Activated T-cell treated with anti-CD3 and anti-CD28 coated beads for 48 hours (primary cell): ENCODE measurements at regions not wholly inside any gene's neighbourhood (a gene's known extent, or its start where the extent isn't known, plus 50 kb on each side); places are given as distances from the start of the nearest gene placed in this dataset.

Source experiments
- DNase-seq: peaks from one replicate; pipeline ENCODE4 v3.0.0-alpha.2; 2020; ENCODE audit warnings: low read depth

DNA sequence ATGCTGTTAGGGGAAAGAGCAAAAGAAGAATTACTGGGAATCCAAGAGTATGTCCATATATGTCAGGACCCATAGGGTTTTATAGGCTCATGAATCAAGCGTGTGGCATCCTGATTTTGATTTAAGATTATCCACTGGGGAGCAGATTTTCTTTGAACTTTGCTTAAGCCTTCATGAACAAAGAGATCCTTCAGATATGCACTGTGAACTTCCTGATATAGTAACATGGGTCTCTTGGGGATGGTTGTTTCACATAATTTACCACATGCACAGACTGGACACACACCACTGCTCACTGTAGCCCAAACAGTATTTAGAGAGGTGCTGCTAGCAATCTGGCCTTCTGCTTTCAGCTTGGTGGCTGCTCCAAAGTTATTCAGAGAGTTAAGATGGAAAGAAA, 200.9 kb upstream of the ZPLD1 start:
- no peak for DNase-seq

DNA sequence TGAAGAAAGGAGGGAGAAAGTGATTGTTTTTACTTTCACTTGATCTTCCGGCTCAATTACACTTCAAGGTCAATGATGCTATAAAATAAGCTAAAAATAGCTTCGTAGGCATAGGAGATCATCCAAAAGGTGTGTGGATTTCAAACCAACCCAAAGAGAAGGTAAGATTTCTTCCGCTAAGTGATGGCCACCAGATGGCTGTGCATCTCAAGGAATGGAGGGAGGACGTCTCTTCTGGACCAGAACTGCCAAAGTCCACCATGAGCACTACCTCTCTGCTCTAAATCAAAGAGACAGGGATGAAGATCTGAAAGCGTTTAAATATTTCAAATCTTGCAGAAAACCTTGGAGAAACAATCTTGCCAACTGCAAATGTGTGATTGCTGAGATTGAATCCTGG, 199.1 kb upstream of the ZPLD1 start:
- DNase-seq: no peak

DNA sequence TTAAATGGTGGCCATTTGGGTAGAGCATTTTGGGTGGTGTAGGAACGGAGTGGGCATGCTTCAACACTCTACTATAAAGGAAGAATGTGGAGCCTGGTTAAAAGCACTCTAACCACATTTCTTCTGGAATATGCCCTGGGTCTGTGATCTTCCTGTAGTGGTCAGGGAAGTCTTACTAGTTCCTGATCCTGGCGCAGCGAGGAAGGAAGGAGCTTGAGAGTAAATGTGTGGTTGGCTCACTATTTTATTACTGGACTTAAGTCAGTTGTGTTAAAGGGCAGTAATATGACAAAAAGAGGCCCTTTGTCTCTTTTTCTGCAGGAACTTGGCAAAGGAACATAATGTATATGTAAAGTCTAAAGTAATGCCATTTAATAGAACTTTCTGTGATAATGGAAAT, 197.6 kb upstream of the ZPLD1 start:
- no peak for DNase-seq

DNA sequence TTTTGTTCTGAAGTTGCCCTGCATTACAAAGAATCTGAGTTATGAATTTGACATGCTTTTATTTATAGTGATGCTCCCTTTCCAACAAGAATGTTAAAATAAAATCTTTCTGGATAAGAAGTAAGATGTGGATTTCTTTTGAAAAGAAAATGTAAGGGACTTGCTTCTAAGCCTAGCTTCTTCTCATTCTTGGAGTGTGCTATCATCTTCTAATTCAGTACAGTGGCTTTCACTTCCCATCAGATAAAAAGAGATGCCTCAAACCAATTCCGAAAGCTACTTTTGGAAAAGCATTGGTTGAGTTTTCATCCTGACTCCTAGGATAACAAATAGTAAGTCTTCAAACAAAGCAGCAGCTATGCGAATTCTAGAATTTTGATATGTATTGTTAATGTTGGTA, 197.0 kb upstream of the ZPLD1 start:
- no peak for DNase-seq

DNA sequence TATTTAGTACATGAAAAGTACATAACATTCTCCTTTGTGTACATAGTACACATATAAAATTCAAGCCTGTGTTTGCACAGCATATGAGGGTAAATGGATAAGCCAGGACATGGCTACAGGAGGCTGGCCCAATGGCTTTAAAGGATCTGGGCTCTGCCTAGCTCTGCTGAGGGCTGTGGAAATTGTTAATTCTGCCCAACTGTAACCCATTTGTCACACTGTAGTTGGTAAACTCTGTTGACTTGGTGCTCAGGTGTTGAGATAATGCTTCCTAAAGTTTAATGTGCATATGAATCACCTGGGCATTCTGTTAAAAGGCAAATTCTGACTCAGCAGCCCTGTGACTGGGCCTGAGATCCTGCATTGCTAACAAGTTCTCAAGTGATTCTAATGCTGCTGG, 196.5 kb upstream of the ZPLD1 start:
- no peak for DNase-seq

DNA sequence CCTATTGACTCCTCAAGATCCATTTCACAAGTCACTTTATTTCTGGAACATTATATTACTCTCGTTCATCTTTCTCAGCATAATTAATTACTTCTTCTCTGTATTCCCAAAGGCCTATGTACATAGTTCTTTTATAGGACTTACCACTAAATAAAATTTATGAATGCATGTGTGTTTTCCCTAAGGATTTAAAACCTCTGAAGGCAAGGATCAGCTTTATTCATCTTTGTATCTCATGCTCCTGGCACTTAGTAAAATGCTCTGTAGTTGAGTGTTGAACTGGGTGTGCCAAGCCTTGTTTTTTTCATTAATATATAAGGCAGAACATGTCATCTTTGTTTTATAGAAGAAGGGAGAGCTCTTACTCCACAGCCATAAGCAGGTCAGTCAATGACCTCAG, 194.1 kb upstream of the ZPLD1 start:
- DNase-seq: no peak

DNA sequence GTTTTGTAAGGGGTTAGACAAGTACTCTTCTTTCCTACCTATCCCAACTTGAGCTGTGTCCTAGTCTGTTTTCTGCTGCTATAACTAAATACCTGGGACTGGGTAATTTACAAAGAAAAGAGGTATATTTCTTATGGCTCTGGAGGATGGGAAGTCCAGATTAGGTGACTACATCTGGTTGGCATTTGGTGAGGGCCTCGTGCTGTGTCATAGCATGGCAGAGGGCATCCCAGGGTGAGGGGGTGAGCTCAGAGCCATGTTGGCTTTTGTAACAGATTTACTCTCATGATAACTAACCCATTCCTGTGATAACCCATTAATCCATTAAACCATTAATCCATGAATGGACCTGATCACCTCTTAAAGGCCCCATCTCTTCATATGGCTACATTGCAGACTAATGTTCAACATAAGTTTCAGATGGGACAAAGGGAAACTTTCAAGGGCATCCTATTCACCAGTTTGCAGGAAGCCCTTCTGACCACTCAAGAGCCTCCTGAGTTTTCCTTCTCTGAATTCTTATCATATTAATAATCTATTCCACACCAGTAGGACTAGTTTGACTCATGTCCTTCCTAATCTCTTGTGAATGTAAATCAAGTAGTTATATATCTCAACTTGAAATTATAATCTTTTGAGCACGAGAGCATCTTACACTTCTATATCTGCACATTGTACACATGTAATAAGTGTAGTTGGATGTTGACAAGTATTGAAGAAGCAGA, 185.7 kb upstream of the ZPLD1 start:
- no peak for DNase-seq

DNA sequence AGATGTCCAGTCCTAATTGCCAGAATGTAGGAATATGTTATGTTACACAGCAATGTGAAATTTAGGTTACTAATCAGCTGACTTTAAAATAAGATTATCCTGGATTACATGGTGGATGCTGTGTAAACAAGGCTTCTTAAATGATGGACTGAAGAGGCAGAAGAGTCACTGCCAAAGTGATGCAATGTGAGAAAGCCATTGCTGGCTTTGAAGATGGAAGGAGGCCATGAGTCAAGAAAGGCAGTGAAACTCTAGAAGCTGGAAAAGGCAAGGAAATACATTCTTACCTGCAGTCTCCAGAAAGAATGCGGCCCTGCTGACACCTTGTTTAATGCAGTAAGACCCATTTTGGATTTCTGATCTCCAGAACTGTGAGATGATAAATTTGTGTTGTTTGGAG, 179.1 kb upstream of the ZPLD1 start:
- no peak for DNase-seq

DNA sequence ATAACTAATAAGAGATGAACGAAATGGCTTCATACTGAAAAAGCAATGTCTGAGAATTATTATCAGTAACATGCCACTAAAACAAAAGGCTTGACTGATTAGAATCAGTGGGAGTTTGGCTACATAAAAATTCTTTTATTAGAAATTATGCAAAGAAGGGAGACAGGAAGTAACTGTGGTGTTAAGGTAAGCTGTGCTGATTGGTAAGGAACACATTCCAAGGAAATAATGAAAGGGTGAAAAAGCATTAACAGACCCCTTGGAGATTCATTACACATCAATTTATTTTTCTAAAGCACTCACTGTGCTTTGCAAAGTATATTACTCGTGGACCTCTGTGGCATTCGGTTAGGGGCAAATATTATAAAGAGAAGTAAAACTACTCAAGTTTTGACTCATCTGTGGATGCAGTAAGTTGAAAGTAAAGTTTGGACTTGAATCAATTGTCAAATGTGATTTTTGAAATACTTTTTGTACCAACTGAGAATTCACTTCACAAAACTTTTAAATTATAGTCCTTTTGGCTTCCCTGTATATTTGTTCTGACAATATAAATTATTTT, 176.1 kb upstream of the ZPLD1 start:
- DNase-seq: no peak

DNA sequence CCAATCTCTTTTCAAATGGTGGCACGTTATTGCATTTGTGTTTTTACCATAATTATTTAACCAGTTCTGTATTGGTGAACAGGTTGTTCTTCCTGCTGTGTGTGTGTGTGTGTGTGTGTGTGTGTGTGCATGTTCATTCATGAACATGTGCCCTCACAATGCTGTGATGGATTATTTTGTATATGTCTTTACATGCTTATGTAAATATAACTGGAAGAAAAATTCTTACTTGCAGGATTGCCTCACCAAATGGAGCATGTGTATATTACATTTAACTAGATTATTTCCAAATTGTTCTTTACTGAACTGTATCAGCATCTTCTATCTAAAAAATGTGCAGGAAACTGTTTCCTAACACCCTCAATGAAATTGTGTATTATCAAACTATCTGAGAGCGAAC, 175.2 kb upstream of the ZPLD1 start:
- DNase-seq: no peak

DNA sequence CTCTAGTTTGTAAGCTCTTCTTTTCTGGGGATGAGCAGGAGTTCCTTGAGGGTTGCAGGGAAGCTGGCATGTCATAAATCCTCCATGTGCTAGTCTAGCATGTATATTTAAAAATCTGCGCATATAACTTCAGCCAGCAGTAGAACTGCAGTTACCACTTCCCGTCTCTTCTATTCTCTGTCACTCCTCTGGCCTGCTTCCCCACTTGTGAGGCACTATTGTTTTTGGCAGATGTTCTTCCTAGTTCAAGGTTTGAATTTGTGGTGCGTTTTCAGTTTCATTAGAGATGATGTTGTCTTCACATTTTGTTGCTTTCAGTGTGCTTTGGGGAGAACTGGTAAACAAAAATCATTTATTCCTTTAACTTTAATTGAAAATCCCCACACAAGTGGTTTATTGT, 169.1 kb upstream of the ZPLD1 start:
- DNase-seq: no peak

DNA sequence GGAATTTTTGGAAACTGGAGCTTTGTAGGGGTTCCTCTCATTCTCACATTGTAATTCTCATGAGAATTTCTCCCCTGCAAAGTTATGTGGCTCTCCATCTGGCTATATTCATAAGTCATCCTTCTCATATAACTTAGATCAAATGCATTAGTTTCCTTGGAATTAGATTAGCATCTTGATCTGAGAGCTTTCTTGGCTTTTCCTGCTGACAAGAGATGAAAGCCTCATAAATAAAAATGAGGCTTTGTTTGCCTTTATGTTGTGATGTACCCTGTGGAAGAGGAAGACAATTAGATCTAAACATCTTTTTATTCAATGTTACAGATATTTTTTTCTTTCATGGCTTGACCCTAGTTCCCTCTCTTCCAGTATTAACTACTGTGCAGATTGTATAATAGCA, 165.4 kb upstream of the ZPLD1 start:
- DNase-seq: no peak

DNA sequence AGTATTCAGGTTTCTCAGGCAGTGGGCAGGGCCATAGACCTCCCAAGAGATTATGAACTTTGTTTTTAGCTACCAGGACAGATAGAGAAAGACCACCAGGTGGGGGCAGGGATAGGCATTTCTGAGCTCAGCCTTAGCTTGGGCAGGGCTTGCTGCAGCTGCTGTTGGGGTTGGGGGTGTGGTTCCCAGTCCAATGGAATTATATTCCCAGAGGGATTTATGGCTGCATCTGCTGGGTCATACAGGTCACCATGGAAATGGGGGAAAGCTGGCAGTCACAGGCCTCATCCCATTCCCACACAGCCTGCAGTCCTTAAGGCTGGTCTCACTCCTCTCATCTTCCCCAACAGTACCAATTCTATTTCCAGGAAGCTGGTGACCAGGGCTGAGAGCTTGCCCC, 144.6 kb upstream of the ZPLD1 start:
- DNase-seq: no peak

DNA sequence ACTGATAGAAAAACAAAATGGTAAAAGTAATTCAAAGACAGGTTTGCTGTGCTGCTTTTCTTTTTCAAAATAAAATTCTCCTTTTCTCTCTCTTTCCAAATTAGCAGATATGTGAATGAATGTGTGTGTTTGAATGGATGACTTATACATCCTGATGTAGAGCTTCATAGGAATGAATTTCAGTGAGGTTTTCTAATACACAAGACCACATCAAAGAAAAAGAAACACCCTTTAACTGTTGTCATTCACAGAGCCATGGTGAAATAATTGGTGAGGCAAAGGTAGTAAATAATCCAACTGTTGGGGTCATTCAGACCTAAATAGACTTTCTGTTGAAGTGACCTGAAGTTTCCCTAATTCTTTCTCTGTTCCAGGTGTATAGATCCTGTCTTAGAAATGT, 139.1 kb upstream of the ZPLD1 start:
- no peak for DNase-seq

DNA sequence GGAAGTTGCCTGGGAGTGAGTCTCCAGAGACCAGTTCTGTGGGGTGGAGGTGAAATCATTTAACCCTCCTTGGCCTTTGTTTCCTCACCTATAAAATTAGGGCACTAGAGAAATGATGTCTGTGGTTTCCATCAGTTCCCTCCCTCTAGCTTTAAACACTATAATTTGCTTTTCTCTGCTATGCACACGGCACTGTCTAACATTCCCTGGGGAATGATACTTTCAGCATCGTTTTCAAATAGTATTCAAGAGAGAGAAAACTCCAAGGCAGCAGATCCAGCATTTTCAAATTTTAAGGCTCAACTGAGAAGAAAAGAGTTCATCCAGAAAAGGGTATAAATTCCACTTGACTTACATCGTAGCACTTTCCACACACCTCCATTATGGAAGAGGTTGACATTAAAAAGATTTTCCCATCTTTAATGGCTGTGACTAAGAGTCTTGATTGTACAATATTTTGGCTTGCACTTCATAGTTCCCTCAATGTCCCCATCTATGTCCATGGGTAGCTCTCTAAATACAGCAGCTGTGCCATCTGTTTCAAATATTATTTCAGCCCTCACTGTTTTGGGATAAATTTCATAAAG, 137.7 kb upstream of the ZPLD1 start:
- DNase-seq: no peak

DNA sequence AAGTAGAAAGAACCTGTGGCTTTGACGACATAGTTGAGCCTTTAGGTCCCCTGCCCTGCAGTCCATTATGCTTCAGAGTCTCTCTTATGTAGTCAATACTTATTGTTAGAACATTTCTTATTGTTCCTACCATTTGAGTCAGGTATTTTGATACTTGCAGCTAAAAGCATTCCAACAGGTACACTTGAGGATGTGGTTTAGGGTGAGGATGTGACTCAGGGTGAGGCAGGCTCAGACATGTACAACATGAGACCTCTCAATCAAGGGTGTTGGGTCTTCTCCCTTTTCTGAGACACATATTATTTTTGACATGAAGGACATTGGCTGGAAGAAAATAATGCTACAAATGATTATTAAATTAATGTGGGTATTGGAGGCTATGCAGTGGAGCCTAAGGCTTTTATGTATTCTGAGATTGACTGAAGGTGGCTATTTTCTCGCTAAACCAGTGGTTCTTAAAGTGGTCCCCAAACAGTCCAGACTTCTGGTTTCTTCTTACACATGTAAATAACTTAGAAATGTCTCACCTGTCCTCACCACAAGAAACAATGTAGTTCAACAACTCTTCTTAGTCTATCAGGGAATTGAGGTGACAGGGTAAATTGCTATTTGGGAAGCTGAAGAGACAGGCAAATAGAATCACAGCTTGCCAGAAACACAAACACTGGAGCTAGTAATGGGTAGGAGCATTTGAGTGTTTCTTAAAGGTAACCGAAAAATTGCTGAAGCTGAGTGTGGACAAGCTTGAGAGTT, 135.5 kb upstream of the ZPLD1 start:
- DNase-seq: no peak

DNA sequence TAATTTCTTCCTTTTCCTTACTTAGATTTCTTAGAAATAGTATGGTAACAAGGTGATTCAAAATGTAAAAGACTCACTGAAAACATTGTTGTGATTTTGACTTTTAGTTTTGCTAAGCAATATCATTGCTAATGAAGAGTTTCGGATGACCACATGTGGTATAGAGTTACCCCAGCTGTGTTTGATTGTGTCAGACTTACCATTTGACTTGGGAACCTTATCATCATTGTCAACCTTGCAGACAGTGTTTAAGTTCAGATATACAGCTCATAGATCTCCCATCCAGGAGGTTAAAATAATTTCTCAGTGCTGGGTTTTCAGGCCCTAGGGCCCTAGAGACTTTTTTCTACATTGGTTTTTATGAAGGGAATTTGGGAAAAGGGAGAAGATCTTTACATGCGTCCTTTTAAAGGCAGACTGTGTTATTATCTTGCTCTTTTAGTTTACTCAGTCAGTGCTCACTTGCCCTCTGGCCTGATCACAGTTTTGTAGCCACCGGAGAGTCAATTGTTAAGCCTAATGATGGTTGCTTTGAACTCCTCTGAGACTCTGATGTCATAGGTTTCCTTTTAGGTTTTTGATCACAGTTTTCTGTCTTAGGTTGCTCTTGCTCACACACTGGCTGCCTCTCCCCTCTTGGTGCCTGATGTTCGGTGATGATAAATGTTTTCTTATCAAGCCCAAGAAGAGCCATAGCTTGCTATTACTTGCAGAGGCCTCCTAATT, 133.5 kb upstream of the ZPLD1 start:
- no peak for DNase-seq

DNA sequence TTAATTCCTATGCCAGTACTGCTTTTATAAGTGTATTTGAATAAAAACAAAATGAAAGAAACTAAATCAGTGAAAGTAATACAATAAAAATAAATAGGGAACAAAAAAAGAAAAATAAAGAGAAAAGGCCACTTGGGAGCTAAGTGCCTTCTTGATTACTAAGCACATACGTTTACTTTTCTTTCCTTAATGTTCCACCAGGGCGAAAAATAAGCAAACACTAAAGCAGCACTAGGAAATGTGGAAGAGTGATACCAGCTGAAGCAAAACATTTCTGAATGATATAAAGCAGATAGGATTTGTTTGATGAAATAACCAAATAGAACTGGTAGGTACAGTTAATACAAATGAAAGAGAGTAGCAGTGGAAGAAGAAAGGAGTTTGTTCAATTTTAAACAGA, 132.8 kb upstream of the ZPLD1 start:
- DNase-seq: no peak

DNA sequence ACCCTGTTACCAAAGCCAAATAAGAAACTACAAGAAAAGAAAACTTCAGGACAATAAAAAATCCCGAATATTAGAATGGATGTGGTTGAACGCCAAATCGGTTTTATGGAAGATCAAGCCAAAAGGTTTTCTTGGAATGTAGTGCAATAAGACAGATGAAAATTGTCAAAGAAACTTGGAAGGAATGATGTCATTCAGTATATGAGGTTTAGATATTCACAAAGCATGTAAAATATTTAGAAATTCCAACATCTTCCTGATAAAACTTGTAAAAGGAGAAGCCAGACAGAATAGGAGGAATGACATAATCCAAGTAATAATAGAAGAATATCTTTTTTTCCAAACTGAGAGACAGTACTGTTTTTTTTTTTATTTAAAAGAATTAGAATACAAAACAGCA, 130.3 kb upstream of the ZPLD1 start:
- DNase-seq: no peak

DNA sequence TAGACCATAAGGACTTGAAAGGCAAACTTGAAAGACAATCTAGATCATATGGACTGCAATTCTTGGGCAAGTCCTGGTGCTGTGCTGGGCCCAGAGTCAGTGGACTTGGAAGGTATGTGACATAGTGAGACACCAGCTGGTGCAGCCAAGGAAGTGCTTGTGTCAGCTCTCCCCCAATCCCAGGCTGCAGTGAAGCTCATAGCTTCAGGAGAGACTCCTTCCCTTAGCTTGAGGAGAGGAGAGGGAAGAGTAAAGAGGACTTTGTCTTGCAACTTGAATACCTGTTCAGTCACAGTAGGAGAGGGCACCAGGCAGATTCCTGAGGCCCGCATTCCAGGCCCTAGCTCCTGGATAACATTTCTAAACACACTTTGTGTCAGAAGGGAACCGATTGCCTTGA, 127.4 kb upstream of the ZPLD1 start:
- DNase-seq: no peak

DNA sequence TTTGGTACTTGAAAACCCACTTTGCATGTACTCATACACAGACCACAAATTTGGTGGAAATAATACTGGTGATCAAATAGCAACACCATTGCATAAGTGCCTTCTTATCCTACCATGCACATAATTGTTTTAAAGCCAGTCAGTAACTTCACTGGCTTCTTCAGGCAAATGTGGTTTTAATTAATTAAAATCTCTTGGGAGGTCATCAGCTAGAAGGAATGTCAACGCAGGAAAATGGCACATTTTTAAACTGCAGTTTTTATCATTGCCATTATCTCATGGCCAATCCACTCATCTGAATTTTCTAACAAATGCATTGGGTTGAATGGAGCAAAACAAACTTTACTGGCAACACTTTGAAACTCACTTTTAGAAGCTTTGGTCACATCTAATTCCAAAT, 105.7 kb upstream of the ZPLD1 start:
- DNase-seq: no peak

DNA sequence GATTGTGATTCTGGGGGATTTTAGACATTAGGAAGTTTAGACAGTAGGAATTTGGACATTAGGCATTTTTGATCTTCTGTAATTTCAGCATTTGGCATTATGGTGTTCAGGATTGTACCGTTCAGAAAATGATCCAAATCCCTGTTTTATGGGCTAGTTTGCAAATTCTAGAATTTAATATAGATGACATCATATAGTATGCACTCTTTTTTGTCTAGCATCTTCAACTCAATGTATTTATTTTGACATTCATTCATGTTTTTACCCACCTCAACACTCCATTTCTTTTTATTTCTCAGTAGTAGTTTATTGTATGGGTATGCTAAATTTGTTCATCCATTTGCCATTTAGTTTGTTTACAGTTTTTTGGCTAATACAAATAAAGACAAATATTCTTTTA, 105.3 kb upstream of the ZPLD1 start:
- no peak for DNase-seq

DNA sequence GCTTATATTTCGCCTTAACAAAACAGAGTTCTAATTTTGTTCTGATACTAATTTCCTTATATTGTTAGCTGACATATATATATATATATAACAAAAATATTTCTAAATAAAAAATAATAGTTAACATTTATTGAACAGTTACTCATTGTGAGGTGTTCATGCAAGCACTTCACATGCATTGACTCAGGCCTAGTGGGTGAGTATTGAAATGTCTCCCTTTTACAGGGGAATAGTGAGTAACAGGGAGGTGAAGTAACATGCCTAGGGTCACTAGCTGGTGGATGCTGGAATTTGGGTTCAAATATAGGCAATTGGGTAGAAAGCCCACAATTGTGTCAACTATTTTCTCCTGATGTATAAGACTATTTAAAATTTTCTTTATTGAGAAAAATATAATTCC, 102.6 kb upstream of the ZPLD1 start:
- DNase-seq: no peak
